ENCODE measurements at regions not wholly inside any gene's neighbourhood (a gene's known extent, or its start where the extent isn't known, plus 50 kb on each side); places are given as distances from the start of the nearest gene placed in this dataset.
"Not testable (repeated sequence)": the region's sequence is repeated elsewhere in the genome, so short reads cannot be mapped to it uniquely, and the experiment has no call there.

DNA sequence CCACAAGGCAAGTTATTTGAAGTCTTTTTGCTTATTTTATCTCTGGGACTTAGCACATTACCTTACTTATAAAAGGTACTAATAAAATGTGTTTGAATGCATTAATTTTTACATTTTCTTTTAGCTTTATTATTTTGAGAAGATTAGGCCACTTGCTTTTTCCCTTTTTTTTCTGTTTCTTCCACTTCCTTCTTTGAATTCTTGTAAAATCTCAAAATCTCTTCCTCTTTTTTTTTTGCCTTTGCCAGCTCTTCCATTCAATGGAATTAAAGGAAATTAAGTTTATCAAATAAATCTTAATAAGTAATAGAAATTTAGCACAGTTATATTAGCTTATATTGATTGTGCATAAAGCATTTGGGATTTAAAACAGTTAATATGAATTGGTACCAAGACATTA is 260.9 kb downstream of the SRGAP2C start:
- Histone ChIP-seq H3K4me2 (ENCODE audit: control insufficient read depth, extremely low read depth, insufficient read depth, low read depth, low read length) (no peak overlapping the region), H3K36me3 (ENCODE audit: control insufficient read depth in 2 of 2, extremely low read depth in 1 of 2, insufficient read depth in 2 of 2, low read length in 2 of 2) (no peaks in the 10 kb centered on the region), H3K4me3 (ENCODE audit: control insufficient read depth in 2 of 3, extremely low read depth in 1 of 3, insufficient read depth in 2 of 3, low read depth in 1 of 3, low read length in 3 of 3) (no peak overlapping the region), H4K20me1 (ENCODE audit: control insufficient read depth, extremely low read depth, insufficient read depth, low read length) (no peaks in the 10 kb centered on the region), H3K9ac (ENCODE audit: control insufficient read depth, extremely low read depth, insufficient read depth, low read length) (no peak overlapping the region), H3K4me1 (ENCODE audit: control insufficient read depth, extremely low read depth, insufficient read depth, low read length) (no peaks in the 10 kb centered on the region), H3K27me3 (ENCODE audit: control insufficient read depth, extremely low read depth, insufficient read depth, low read length) (no peaks in the 10 kb centered on the region), H2AFZ (ENCODE audit: control insufficient read depth, low read length) (no peak overlapping the region), H3K9me3 (ENCODE audit: control insufficient read depth, low read depth, low read length) (no peaks in the 10 kb centered on the region), H3K79me2 (ENCODE audit: control insufficient read depth, insufficient read depth, low read length) (no peaks in the 10 kb centered on the region), H3K9me1 (ENCODE audit: control insufficient read depth, extremely low read depth, insufficient read depth, low read length) (no peaks in the 10 kb centered on the region), H3K27ac (ENCODE audit: control insufficient read depth, insufficient read depth, low read length) (no peak overlapping the region)
- TF ChIP-seq CTCF (optimal IDR thresholded peaks at IDR 0.05 in 1 of 3, IDR thresholded peaks at IDR 0.05 in 1 of 3, conservative IDR thresholded peaks at IDR 0.05 in 1 of 3; ENCODE audit: extremely low read depth in 1 of 3, insufficient read depth in 2 of 3, low read length in 3 of 3) (no peak), EZH2 (IDR thresholded peaks at IDR 0.05; ENCODE audit: low read length) (no peak)
- dilution Hi-C loops (cut with MboI; ENCODE audit: extremely low pct_ligation_motif_present, low sequenced_read_pairs) = no loop called here
- FAIRE-seq (no peak), DNase-seq (ENCODE audit: low read depth, low spot score) (no peak)

- H3K4me1 ChIP-seq (ENCODE audit: control insufficient read depth, extremely low read depth, insufficient read depth, low read length); H4K20me1 ChIP-seq (ENCODE audit: control insufficient read depth, extremely low read depth, insufficient read depth, low read length); dilution Hi-C loops (cut with MboI; ENCODE audit: extremely low pct_ligation_motif_present, low sequenced_read_pairs); H3K4me2 ChIP-seq (ENCODE audit: control insufficient read depth, extremely low read depth, insufficient read depth, low read depth, low read length); H3K27me3 ChIP-seq (ENCODE audit: control insufficient read depth, extremely low read depth, insufficient read depth, low read length); H3K9me3 ChIP-seq (ENCODE audit: control insufficient read depth, low read depth, low read length); DNase-seq (ENCODE audit: low read depth, low spot score); H3K4me3 ChIP-seq (ENCODE audit: control insufficient read depth in 2 of 3, extremely low read depth in 1 of 3, insufficient read depth in 2 of 3, low read depth in 1 of 3, low read length in 3 of 3); H3K79me2 ChIP-seq (ENCODE audit: control insufficient read depth, insufficient read depth, low read length); FAIRE-seq; H3K36me3 ChIP-seq (ENCODE audit: control insufficient read depth in 2 of 2, extremely low read depth in 1 of 2, insufficient read depth in 2 of 2, low read length in 2 of 2); H3K27ac ChIP-seq (ENCODE audit: control insufficient read depth, insufficient read depth, low read length); H3K9ac ChIP-seq (ENCODE audit: control insufficient read depth, extremely low read depth, insufficient read depth, low read length); H3K9me1 ChIP-seq (ENCODE audit: control insufficient read depth, extremely low read depth, insufficient read depth, low read length); H2AFZ ChIP-seq (ENCODE audit: control insufficient read depth, low read length): not testable (repeated sequence)
- TF ChIP-seq CTCF (optimal IDR thresholded peaks at IDR 0.05 in 1 of 3, IDR thresholded peaks at IDR 0.05 in 1 of 3, conservative IDR thresholded peaks at IDR 0.05 in 1 of 3; ENCODE audit: extremely low read depth in 1 of 3, insufficient read depth in 2 of 3, low read length in 3 of 3) = peak in 1 of 3 experiments; percentile 19
Observed at GRCh38 chr1:121447280-121447923, 262.6 kb downstream of the SRGAP2C start.

- H3K36me3 ChIP-seq (ENCODE audit: control insufficient read depth in 2 of 2, extremely low read depth in 1 of 2, insufficient read depth in 2 of 2, low read length in 2 of 2); H3K9me1 ChIP-seq (ENCODE audit: control insufficient read depth, extremely low read depth, insufficient read depth, low read length); FAIRE-seq; H3K27ac ChIP-seq (ENCODE audit: control insufficient read depth, insufficient read depth, low read length); H3K27me3 ChIP-seq (ENCODE audit: control insufficient read depth, extremely low read depth, insufficient read depth, low read length); H4K20me1 ChIP-seq (ENCODE audit: control insufficient read depth, extremely low read depth, insufficient read depth, low read length); H3K79me2 ChIP-seq (ENCODE audit: control insufficient read depth, insufficient read depth, low read length); H3K4me1 ChIP-seq (ENCODE audit: control insufficient read depth, extremely low read depth, insufficient read depth, low read length); H3K4me2 ChIP-seq (ENCODE audit: control insufficient read depth, extremely low read depth, insufficient read depth, low read depth, low read length); dilution Hi-C loops (cut with MboI; ENCODE audit: extremely low pct_ligation_motif_present, low sequenced_read_pairs); H3K9me3 ChIP-seq (ENCODE audit: control insufficient read depth, low read depth, low read length); H3K9ac ChIP-seq (ENCODE audit: control insufficient read depth, extremely low read depth, insufficient read depth, low read length); H3K4me3 ChIP-seq (ENCODE audit: control insufficient read depth in 2 of 3, extremely low read depth in 1 of 3, insufficient read depth in 2 of 3, low read depth in 1 of 3, low read length in 3 of 3); H2AFZ ChIP-seq (ENCODE audit: control insufficient read depth, low read length); DNase-seq (ENCODE audit: low read depth, low spot score): not testable (repeated sequence)
Observed at GRCh38 chr1:121448064-121448463, 263.3 kb downstream of the SRGAP2C start.
